ENCODE measurements at regions not wholly inside any gene's neighbourhood (a gene's known extent, or its start where the extent isn't known, plus 50 kb on each side); places are given as distances from the start of the nearest gene placed in this dataset.

DNA sequence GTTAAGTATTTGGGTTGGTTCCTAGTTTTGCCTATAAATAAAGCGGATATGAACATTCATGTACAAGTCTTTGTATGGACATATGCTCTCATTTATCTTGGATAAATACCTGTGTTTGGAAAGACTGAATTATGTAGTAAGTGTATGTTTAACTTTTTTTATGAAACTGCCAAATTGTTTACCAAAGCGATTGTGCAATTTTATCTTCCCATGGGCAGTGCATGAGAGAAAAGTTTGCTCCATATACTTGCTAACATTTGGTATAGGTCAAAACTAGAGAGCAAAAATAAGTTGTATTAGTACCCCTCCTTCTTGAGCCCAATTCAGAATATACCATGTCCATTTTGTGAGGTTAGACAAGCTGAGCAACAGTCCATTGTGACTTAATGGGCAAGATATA lies 502.6 kb downstream of the SQOR start:
- no peak for TF ChIP-seq CTCF (IDR thresholded peaks at IDR 0.05)
- no peak for TF ChIP-seq POLR2A (IDR thresholded peaks at IDR 0.05)
